Astrocyte (in vitro differentiated cells and primary cell): ENCODE measurements at regions not wholly inside any gene's neighbourhood (a gene's known extent, or its start where the extent isn't known, plus 50 kb on each side); places are given as distances from the start of the nearest gene placed in this dataset.

Source experiments
- EZH2 ChIP-seq: IDR thresholded peaks from 2 replicates; pipeline ENCODE4 v1.6.1; 2012; ENCODE audit warnings: mild to moderate bottlenecking, low read length, inconsistent platforms; ENCODE audit not compliant: insufficient read depth
- TF ChIP-seq, protein P1 (sequence below): IDR thresholded peaks from 2 replicates; pipeline ENCODE4 v1.5.1; 2011; ENCODE audit warnings: low read depth, mild to moderate bottlenecking, inconsistent platforms, low read length, moderate library complexity; ENCODE audit not compliant: insufficient read depth

DNA sequence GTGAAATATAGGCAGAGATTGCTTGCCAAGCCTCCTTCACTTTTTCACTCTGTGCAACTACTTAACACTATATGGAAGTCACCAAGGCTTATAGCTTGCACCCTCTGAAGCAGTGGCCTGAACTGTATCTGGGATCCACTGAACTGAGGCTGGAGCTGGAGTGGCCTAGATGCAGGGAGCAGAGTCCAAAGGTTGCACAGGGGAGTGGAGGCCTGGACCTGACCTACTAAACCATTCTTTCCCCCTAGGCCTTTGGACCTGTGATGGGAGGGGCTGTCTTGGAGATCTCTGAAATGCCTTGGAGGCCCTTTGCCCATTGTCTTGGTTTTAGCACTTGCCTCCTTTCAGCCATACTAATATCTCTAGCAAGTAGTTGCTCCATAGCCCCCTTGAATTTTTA lies 57.5 kb downstream of the P2RY1 start:
- TF ChIP-seq EZH2: no peak
- TF ChIP-seq, protein P1, sequence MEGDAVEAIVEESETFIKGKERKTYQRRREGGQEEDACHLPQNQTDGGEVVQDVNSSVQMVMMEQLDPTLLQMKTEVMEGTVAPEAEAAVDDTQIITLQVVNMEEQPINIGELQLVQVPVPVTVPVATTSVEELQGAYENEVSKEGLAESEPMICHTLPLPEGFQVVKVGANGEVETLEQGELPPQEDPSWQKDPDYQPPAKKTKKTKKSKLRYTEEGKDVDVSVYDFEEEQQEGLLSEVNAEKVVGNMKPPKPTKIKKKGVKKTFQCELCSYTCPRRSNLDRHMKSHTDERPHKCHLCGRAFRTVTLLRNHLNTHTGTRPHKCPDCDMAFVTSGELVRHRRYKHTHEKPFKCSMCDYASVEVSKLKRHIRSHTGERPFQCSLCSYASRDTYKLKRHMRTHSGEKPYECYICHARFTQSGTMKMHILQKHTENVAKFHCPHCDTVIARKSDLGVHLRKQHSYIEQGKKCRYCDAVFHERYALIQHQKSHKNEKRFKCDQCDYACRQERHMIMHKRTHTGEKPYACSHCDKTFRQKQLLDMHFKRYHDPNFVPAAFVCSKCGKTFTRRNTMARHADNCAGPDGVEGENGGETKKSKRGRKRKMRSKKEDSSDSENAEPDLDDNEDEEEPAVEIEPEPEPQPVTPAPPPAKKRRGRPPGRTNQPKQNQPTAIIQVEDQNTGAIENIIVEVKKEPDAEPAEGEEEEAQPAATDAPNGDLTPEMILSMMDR: no peak
